CD4-positive, alpha-beta T cell treated with Interleukin-1 beta for 1 hour (primary cell): ENCODE measurements at regions not wholly inside any gene's neighbourhood (a gene's known extent, or its start where the extent isn't known, plus 50 kb on each side); places are given as distances from the start of the nearest gene placed in this dataset.

Experiments used
- DNase-seq, 2 donors: peaks; one replicate each; pipeline ENCODE4 v3.0.0-alpha.2; 2020 to 2022

GRCh38 chr6:47360388-47360787 is 50.7 kb upstream of the TNFRSF21 start:
- no peak for DNase-seq

- DNase-seq: no peak
Observed at GRCh38 chr6:47362857-47363461, 53.3 kb upstream of the TNFRSF21 start.

- no peak for DNase-seq
Observed at GRCh38 chr6:47363736-47364135, 54.0 kb upstream of the TNFRSF21 start.

GRCh38 chr6:47366335-47366890 is 56.7 kb upstream of the TNFRSF21 start:
- DNase-seq: no peak

GRCh38 chr6:47371139-47371869 is 61.6 kb upstream of the TNFRSF21 start:
- no peak for DNase-seq

- DNase-seq: no peak
Observed at GRCh38 chr6:47371870-47372255, 62.2 kb upstream of the TNFRSF21 start.

GRCh38 chr6:47372318-47372717 is 62.6 kb upstream of the TNFRSF21 start:
- no peak for DNase-seq

- no peak for DNase-seq
Observed at GRCh38 chr6:47375426-47375825, 65.7 kb upstream of the TNFRSF21 start.

- no peak for DNase-seq
Observed at GRCh38 chr6:47376930-47377329, 67.2 kb upstream of the TNFRSF21 start.

- DNase-seq: no peak
Observed at GRCh38 chr6:47377971-47378370, 68.3 kb upstream of the TNFRSF21 start.

- no peak for DNase-seq
Observed at GRCh38 chr6:47379328-47379727, 69.6 kb upstream of the TNFRSF21 start.

GRCh38 chr6:47380251-47380650 is 70.5 kb upstream of the TNFRSF21 start:
- DNase-seq: no peak

- DNase-seq: no peak
Observed at GRCh38 chr6:47381036-47381435, 71.3 kb upstream of the TNFRSF21 start.

- no peak for DNase-seq
Observed at GRCh38 chr6:47383360-47383759, 73.7 kb upstream of the TNFRSF21 start.

GRCh38 chr6:47391675-47392074 is 82.0 kb upstream of the TNFRSF21 start:
- DNase-seq: no peak

- no peak for DNase-seq
Observed at GRCh38 chr6:47392251-47392650, 82.5 kb upstream of the TNFRSF21 start.

- no peak for DNase-seq
Observed at GRCh38 chr6:47396401-47397069, 81.1 kb upstream of the CD2AP start.

GRCh38 chr6:47400581-47400980 is 77.0 kb upstream of the CD2AP start:
- DNase-seq: no peak

GRCh38 chr6:47402081-47402480 is 75.5 kb upstream of the CD2AP start:
- DNase-seq: no peak

GRCh38 chr6:47403056-47403455 is 74.5 kb upstream of the CD2AP start:
- DNase-seq: no peak

- DNase-seq: no peak
Observed at GRCh38 chr6:47403801-47404200, 73.8 kb upstream of the CD2AP start.

GRCh38 chr6:47404435-47404834 is 73.2 kb upstream of the CD2AP start:
- DNase-seq: no peak

GRCh38 chr6:47405273-47405672 is 72.3 kb upstream of the CD2AP start:
- no peak for DNase-seq
